ENCODE measurements at regions not wholly inside any gene's neighbourhood (a gene's known extent, or its start where the extent isn't known, plus 50 kb on each side); places are given as distances from the start of the nearest gene placed in this dataset.

DNA sequence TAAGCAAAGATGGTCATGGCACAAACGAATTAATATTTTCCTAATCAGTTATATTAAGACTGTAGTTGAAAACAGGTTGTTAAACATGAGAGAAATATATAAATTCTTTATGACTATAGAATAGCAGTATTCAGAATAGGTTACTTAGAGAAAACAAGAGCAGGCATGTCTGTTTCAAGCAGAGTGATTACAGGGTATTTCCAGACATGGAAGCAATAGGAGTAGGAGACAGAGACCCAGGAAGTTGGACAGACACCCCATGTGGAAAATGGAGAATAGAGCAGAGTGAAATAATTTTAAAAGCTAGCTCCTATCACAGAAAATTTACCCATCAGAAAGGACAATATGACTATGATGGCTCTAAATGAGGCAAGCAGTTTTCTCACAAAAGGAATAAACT lies 111.5 kb downstream of the IZUMO3 start:
- no peak for TF ChIP-seq CTCF (IDR thresholded peaks at IDR 0.05)
- TF ChIP-seq EZH2 (IDR thresholded peaks at IDR 0.05) = no peak

All from neural progenitor cell (in vitro differentiated cells).